Astrocyte (in vitro differentiated cells and primary cell): ENCODE measurements at regions not wholly inside any gene's neighbourhood (a gene's known extent, or its start where the extent isn't known, plus 50 kb on each side); places are given as distances from the start of the nearest gene placed in this dataset.

Experiments used
- EZH2 ChIP-seq: IDR thresholded peaks from 2 replicates; pipeline ENCODE4 v1.6.1; 2012; ENCODE audit warnings: mild to moderate bottlenecking, low read length, inconsistent platforms; ENCODE audit not compliant: insufficient read depth
- TF ChIP-seq, protein P1 (sequence below): IDR thresholded peaks from 2 replicates; pipeline ENCODE4 v1.5.1; 2011; ENCODE audit warnings: low read depth, mild to moderate bottlenecking, inconsistent platforms, low read length, moderate library complexity; ENCODE audit not compliant: insufficient read depth

DNA sequence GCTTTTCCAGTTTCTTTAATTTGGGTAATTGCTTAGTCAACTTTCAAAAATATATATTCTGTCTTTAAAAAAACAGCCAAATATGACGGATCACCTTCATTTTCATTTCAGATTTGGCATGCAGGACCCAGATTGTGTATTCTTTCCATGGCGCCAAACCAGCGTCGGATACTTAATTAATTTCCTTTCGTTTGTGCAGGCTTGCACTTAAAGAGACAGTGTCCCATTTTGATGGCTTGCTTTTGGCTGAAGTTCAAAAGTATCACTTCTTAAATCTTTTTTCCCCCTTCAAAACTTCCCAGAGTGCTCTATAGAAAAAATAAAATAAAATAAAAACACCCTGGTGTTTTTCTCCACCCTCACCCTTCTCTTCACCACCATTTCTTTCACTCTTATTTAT is 394.5 kb upstream of the SOX9 start:
- TF ChIP-seq, protein P1, sequence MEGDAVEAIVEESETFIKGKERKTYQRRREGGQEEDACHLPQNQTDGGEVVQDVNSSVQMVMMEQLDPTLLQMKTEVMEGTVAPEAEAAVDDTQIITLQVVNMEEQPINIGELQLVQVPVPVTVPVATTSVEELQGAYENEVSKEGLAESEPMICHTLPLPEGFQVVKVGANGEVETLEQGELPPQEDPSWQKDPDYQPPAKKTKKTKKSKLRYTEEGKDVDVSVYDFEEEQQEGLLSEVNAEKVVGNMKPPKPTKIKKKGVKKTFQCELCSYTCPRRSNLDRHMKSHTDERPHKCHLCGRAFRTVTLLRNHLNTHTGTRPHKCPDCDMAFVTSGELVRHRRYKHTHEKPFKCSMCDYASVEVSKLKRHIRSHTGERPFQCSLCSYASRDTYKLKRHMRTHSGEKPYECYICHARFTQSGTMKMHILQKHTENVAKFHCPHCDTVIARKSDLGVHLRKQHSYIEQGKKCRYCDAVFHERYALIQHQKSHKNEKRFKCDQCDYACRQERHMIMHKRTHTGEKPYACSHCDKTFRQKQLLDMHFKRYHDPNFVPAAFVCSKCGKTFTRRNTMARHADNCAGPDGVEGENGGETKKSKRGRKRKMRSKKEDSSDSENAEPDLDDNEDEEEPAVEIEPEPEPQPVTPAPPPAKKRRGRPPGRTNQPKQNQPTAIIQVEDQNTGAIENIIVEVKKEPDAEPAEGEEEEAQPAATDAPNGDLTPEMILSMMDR, result no peak
- TF ChIP-seq EZH2, result no peak
